ENCODE measurements at regions not wholly inside any gene's neighbourhood (a gene's known extent, or its start where the extent isn't known, plus 50 kb on each side); places are given as distances from the start of the nearest gene placed in this dataset.
"Not testable (repeated sequence)": the region's sequence is repeated elsewhere in the genome, so short reads cannot be mapped to it uniquely, and the experiment has no call there.

DNA sequence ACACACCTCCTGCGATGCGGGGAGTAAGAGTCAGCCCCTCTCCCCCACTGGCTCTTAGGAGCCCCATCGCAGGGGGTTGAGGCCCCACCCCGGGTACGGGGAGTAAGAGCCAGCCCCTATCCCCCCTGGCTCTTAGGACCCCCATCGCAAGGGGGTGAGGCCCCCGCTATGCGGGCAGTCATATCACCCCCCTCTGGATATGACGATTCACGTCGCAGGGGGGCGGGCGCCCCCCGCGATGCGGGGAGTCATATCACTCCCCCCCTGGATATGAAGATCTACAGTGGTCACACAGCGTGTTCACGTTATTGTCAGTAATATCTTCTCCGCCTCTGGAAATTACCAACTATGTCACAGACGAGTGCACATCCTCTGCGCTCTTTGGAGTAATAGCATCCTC lies 61.1 kb downstream of the DEFB131A start:
- H3K4me1 ChIP-seq; H3K36me3 ChIP-seq; H3K27ac ChIP-seq; DNase-seq; H3K4me3 ChIP-seq; H3K9me3 ChIP-seq; H3K27me3 ChIP-seq; intact Hi-C loops (cut with DNase I; ENCODE audit: low total_unique reads): not testable (repeated sequence)
- 92 to 98% (median 93%) methylated on average over 13 to 21 of the region's 21 CpGs for WGBS, 5 donors

DNA sequence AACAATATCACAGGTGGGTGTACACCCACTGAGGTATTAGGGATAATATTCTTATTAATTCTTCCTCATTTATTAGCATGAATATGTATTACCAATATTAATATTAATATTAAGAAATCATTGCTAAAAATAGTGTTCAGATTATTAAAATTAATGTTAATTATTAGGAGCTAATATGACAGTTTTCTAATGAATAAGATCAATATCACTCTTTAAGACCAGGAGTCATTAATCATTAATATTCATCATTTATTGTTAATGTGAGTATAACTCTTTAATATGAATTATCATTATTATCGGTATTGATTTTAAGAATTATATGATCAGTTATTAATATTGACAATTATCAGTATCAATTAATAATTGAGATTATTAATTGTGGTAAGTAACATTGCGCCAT lies 62.5 kb downstream of the DEFB131A start:
- intact Hi-C loops (cut with DNase I; ENCODE audit: low total_unique reads); DNase-seq; H3K4me1 ChIP-seq; H3K4me3 ChIP-seq; H3K9me3 ChIP-seq; H3K36me3 ChIP-seq; H3K27ac ChIP-seq; H3K27me3 ChIP-seq: not testable (repeated sequence)
- WGBS, 5 donors, result 90 to 99% (median 96%) methylated on average over 2 of the region's 2 CpGs

DNA sequence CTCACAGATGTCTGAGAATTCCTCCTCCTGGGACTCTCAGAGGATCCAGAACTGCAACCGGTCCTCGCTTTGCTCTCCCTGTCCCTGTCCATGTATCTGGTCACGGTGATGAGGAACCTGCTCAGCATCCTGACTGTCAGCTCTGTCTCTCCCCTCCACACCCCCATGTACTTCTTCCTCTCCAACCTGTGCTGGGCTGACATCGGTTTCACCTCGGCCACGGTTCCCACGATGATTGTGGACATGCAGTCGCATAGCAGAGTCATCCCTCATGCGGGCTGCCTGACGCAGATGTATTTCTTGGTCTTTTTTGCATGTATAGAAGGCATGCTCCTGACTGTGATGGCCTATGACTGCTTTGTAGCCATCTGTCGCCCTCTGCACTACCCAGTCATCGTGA lies 68.7 kb downstream of the DEFB131A start:
- H3K27ac ChIP-seq; H3K27me3 ChIP-seq; DNase-seq; H3K9me3 ChIP-seq; H3K4me1 ChIP-seq; intact Hi-C loops (cut with DNase I; ENCODE audit: low total_unique reads); H3K4me3 ChIP-seq; H3K36me3 ChIP-seq: not testable (repeated sequence)
- 85 to 91% (median 88%) methylated on average over 12 of the region's 12 CpGs for WGBS, 5 donors

DNA sequence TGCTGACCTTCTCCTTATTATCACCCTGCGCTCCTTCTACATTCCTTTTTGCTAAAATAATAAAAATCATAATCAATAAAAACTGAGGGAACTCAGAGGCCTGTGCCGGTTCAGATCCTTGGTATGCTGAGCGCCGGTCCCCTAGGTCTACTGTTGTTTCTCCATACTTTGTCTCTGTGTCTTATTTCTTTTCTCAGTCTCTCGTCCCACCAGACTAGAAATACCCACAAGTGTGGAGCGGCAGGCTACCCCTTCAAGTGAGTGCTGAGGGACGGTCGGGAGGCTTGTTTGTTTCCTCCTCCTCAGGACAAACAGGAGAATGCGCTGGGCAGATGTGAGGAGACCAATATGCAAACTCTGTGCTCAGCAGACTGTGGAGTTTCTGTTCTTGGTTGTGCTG lies 75.4 kb downstream of the DEFB131A start:
- intact Hi-C loops (cut with DNase I; ENCODE audit: low total_unique reads); H3K27ac ChIP-seq; H3K4me1 ChIP-seq; DNase-seq; H3K36me3 ChIP-seq; H3K4me3 ChIP-seq; H3K27me3 ChIP-seq; H3K9me3 ChIP-seq: not testable (repeated sequence)
- WGBS, 5 donors, result 70 to 82% (median 77%) methylated on average over 8 to 9 of the region's 9 CpGs

DNA sequence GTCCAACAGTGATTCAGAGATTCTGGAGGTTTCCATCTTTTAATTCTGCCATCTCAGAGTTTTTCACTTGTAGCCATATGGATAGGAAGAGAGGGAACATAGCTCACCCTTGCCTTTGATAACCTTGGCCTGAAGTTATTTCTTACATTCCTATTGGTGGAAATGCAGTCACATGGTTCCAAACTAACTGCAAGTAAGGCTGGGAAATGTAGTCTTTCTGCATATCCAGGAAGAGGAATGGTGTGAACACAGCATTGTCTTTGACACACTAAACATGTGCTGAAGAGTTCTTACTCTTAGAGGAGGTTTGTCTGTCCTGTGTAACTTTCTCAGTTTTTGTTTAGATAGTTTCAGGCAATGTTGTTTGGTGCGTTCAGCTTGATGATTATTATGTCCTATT lies 78.7 kb downstream of the DEFB131A start:
- WGBS, 5 donors, result 83 to 100% (median 98%) methylated on average over 1 of the region's 1 CpG

DNA sequence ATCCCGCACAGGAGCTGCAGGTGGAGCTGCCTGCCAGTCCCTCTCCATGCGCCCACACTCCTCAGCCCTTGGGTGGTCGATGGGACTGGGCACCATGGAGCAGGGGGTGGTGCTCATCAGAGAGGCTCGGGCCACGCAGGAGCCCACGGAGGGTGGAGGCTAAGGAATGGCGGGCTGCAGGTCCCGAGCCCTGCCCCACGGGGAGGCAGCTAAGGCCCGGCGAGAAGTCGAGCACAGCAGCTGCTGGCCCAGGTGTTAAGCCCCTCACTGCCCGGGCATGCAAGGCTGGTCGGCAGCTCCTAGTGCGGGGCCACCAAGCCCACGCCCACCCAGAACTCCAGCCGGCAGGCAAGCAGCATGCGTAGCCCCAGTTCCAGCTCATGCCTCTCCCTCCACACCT lies 80.2 kb downstream of the DEFB131A start:
- H3K36me3 ChIP-seq; intact Hi-C loops (cut with DNase I; ENCODE audit: low total_unique reads); H3K9me3 ChIP-seq; H3K4me1 ChIP-seq; H3K27ac ChIP-seq; DNase-seq; H3K4me3 ChIP-seq: not testable (repeated sequence)
- 81 to 93% (median 87%) methylated on average over 6 to 18 of the region's 18 CpGs for WGBS, 5 donors
- H3K27me3 ChIP-seq, result peaks cover 0 to 18% (median 0%) of the 10 kb centered on the region in 3 donors

More for the DNA sequence above, 78.7 kb downstream of the DEFB131A start:
- H3K9me3 ChIP-seq; DNase-seq; H3K36me3 ChIP-seq; H3K4me1 ChIP-seq; intact Hi-C loops (cut with DNase I; ENCODE audit: low total_unique reads); H3K27ac ChIP-seq; H3K27me3 ChIP-seq; H3K4me3 ChIP-seq: not testable (repeated sequence)

DNA sequence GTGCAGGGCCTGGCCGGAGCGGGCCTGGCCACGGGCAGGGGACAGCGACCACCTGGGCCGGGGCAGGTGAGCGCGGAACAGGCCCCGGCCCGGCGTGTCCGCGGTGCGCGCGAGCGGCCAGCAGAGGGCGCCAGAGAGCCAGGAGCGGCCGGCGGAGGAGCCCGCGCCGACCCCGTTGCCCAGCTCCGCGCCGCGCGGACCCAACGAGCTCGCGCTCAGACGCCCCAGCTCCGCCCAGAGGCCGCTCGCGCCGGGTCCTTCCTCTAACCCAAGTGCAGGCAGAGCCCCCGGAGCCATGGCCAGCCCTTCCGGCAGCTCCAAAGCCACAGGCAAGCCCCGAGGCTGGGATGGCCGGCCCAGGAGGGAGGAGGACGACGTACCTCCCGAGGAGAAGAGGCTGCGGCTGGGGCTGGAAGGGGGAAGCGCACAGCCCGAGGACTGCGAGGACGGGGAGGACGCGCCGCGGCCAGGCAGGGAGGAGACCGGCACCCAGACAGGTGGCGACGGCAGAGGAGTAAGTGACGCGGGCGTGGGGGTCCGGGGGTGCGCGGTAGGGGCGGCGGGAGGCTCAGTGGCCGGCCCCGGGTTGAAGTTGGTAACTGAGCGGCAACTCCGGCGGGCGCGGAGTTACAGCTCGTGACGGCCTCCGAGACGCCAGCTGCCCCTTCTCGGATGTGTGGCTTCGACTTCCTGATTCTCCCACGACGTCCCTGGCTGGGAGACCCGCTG lies 88.1 kb downstream of the DEFB131A start:
- WGBS, 5 donors, result 0 to 1% (median 1%) methylated on average over 42 to 81 of the region's 81 CpGs
- Histone ChIP-seq H3K27me3 (peaks cover 0 to 58% (median 0%) of the 10 kb centered on the region in 3 donors), H3K4me1 (peaks cover 0 to 14% (median 12%) of the 10 kb centered on the region in 4 donors), H3K4me3 (peak overlapping the region; percentile 56 to 69 (median 64)), H3K27ac (peak overlapping the region; percentile 61 to 82 (median 68))
- H3K9me3 ChIP-seq; intact Hi-C loops (cut with DNase I; ENCODE audit: low total_unique reads); H3K36me3 ChIP-seq: not testable (repeated sequence)
- peak; percentile 85 to 95 for DNase-seq
- TF ChIP-seq, protein P1, sequence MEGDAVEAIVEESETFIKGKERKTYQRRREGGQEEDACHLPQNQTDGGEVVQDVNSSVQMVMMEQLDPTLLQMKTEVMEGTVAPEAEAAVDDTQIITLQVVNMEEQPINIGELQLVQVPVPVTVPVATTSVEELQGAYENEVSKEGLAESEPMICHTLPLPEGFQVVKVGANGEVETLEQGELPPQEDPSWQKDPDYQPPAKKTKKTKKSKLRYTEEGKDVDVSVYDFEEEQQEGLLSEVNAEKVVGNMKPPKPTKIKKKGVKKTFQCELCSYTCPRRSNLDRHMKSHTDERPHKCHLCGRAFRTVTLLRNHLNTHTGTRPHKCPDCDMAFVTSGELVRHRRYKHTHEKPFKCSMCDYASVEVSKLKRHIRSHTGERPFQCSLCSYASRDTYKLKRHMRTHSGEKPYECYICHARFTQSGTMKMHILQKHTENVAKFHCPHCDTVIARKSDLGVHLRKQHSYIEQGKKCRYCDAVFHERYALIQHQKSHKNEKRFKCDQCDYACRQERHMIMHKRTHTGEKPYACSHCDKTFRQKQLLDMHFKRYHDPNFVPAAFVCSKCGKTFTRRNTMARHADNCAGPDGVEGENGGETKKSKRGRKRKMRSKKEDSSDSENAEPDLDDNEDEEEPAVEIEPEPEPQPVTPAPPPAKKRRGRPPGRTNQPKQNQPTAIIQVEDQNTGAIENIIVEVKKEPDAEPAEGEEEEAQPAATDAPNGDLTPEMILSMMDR (IDR thresholded peaks at IDR 0.05), result peak in 3 of 7 experiments; percentile 86 to 95 (median 92)

DNA sequence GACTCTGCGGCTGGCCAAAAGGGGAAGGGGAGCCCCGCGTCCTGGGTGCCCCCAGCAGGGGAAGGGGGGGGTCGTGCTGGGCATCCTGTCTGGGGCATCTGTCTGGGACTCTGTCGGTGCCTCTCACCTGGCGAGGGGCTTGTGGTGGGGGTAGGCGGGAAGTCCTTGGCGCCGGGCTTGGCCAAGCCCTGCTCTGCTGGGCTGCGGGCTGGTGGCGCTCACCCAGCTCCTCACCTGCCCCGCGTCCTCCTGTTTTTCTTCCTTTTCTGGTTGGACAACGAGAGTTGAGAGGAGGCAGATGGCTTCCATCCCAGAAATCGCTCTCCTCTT lies 88.6 kb downstream of the DEFB131A start:
- H3K9me3 ChIP-seq; H3K36me3 ChIP-seq; intact Hi-C loops (cut with DNase I; ENCODE audit: low total_unique reads): not testable (repeated sequence)
- WGBS, 5 donors, result 5 to 14% (median 9%) methylated on average over 10 to 15 of the region's 15 CpGs
- Histone ChIP-seq H3K27ac (peak overlapping the region in 2 of 5 donors; percentile 68 to 78), H3K4me1 (peaks cover 0 to 14% (median 12%) of the 10 kb centered on the region in 4 donors), H3K4me3 (peak overlapping the region; percentile 56 to 69 (median 64)), H3K27me3 (peaks cover 0 to 56% (median 0%) of the 10 kb centered on the region in 3 donors)
- peak in 1 of 2 donors; percentile 30 for DNase-seq

DNA sequence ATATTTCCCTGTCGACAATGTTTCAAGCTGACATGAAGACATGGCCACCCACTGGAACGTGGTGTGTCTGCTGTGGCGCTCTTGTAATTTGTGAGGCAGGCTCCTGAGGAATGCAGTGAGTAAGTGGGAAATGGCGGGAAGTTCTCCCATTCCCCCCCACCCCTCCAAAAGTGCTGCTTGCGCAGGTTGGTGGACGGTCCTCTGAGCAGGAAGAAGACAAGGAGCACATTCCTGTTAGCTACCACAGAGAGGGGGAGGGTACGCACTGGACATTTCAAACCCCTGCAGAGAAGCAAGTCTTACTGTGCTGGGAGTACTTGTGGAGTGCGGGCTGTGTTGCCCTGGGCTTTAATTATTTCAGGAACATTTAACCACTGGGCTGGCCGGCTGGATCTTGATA lies 92.9 kb downstream of the DEFB131A start:
- DNase-seq; H3K9me3 ChIP-seq; H3K4me3 ChIP-seq; H3K36me3 ChIP-seq; H3K27ac ChIP-seq; intact Hi-C loops (cut with DNase I; ENCODE audit: low total_unique reads): not testable (repeated sequence)
- H3K27me3 ChIP-seq, result peaks cover 0 to 18% (median 0%) of the 10 kb centered on the region in 3 donors
- WGBS, 5 donors, result 82 to 84% (median 83%) methylated on average over 8 to 9 of the region's 9 CpGs
- peaks cover 0 to 22% (median 18%) of the 10 kb centered on the region in 4 donors for H3K4me1 ChIP-seq

DNA sequence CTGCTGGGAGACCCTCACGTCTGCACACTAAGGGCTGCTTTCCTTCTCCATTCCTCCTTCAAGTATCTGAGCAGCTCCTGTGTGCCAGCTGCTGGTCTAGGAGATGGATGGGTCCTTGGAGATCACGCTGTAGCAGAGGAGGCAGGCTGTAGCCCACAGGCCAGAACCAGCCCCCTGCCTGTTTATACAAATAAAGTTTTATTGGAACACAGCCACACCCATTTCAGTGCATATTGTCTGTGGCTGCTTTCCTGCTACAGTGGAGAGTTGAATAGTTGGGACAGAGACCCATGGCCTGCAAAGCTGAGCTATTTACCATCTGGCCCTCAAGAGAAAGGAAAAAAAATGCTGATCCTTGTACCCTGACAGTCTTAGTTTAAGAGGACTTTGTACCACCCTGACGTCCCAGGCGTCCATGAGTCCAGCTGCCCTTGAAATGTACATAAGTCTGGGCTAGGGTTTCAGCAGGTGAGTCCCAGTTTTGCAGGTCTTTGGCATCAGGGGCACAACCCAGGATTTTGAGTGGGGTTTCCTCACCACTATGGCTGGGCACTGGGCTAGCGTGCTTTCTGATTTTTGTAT lies 95.8 kb downstream of the DEFB131A start:
- H3K27me3 ChIP-seq, H3K4me3 ChIP-seq, H3K9me3 ChIP-seq, DNase-seq, H3K36me3 ChIP-seq: not testable (repeated sequence)
- 68 to 81% (median 74%) methylated on average over 5 of the region's 5 CpGs for WGBS, 5 donors
- H3K4me1 ChIP-seq, result peaks cover 0 to 13% (median 9%) of the 10 kb centered on the region in 4 donors
- intact Hi-C loops (cut with DNase I; ENCODE audit: low total_unique reads), result loop anchor here (10.0 kb wide), 1 partner anchor 115 kb away; no protein-coding TSS in a partner anchor
- H3K27ac ChIP-seq, result peak overlapping the region in 2 of 5 donors; percentile 58 to 75

DNA sequence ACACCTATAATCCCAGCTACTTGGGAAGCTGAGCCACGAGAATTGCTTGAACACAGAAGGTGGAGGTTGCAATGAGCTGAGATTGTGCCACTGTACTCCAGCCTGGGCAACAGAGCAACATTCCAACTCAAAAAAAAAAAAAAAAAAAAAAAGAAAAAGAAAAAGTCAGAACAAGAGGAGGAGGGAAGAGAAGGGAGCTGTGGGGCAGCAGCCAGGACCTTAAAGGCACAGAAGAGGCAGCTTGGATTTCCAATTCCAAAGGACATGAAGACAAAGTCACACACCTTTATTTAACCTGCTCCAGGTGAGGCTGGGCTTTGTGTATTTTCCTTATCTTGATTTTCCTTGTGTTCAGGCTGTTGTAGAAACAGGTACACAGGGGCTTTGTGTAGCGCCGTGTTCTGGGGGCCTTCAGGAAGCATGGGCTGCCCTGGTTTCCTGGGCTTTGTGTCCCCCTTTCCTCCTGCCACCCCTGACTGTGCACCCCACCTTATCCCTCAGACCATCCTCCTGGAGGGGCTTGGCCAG lies 97.2 kb downstream of the DEFB131A start:
- H3K9me3 ChIP-seq, H3K36me3 ChIP-seq, H3K27me3 ChIP-seq, H3K4me3 ChIP-seq: not testable (repeated sequence)
- H3K27ac ChIP-seq, result peak overlapping the region in 4 of 5 donors; percentile 55 to 76 (median 66)
- peaks cover 0 to 13% (median 9%) of the 10 kb centered on the region in 4 donors for H3K4me1 ChIP-seq
- DNase-seq, result peak; percentile 34 to 59
- 21 to 76% (median 35%) methylated on average over 3 of the region's 3 CpGs for WGBS, 5 donors
- intact Hi-C loops (cut with DNase I; ENCODE audit: low total_unique reads), result loop anchor here (10.0 kb wide), 1 partner anchor 113 kb away; no protein-coding TSS in a partner anchor

Data from stomach (tissue), 8 donors.